ENCODE measurements at regions not wholly inside any gene's neighbourhood (a gene's known extent, or its start where the extent isn't known, plus 50 kb on each side); places are given as distances from the start of the nearest gene placed in this dataset.

DNA sequence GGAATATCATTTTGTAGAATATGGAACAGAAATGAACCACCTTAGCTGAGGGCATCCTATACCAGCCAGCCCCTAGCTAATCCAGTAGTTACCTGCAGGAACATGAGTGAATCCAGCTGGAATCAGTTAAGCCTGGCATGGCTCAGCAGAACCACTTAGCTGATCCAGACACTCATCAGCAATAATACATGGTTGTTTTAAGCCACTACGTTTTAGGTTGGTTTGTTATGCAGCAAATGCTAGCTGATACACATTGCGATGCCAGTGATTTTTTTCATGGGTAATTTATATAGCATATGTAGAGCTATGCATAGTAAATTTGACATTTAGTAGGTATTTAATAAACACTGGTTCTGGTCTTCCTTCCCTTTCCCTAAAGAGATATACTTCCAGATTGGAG is 201.9 kb upstream of the JAG1 start:
- TF ChIP-seq, protein P1, sequence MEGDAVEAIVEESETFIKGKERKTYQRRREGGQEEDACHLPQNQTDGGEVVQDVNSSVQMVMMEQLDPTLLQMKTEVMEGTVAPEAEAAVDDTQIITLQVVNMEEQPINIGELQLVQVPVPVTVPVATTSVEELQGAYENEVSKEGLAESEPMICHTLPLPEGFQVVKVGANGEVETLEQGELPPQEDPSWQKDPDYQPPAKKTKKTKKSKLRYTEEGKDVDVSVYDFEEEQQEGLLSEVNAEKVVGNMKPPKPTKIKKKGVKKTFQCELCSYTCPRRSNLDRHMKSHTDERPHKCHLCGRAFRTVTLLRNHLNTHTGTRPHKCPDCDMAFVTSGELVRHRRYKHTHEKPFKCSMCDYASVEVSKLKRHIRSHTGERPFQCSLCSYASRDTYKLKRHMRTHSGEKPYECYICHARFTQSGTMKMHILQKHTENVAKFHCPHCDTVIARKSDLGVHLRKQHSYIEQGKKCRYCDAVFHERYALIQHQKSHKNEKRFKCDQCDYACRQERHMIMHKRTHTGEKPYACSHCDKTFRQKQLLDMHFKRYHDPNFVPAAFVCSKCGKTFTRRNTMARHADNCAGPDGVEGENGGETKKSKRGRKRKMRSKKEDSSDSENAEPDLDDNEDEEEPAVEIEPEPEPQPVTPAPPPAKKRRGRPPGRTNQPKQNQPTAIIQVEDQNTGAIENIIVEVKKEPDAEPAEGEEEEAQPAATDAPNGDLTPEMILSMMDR (conservative IDR thresholded peaks at IDR 0.05; ENCODE audit: low read depth in 2 of 2) = no peak
- no peak for TF ChIP-seq ZNF331 (CRISPR knock-in tag; IDR thresholded peaks at IDR 0.05; ENCODE audit: low read depth)
- TF ChIP-seq POLR2AphosphoS5 (IDR thresholded peaks at IDR 0.05; ENCODE audit: low read depth) = no peak
- TF ChIP-seq, protein P2, sequence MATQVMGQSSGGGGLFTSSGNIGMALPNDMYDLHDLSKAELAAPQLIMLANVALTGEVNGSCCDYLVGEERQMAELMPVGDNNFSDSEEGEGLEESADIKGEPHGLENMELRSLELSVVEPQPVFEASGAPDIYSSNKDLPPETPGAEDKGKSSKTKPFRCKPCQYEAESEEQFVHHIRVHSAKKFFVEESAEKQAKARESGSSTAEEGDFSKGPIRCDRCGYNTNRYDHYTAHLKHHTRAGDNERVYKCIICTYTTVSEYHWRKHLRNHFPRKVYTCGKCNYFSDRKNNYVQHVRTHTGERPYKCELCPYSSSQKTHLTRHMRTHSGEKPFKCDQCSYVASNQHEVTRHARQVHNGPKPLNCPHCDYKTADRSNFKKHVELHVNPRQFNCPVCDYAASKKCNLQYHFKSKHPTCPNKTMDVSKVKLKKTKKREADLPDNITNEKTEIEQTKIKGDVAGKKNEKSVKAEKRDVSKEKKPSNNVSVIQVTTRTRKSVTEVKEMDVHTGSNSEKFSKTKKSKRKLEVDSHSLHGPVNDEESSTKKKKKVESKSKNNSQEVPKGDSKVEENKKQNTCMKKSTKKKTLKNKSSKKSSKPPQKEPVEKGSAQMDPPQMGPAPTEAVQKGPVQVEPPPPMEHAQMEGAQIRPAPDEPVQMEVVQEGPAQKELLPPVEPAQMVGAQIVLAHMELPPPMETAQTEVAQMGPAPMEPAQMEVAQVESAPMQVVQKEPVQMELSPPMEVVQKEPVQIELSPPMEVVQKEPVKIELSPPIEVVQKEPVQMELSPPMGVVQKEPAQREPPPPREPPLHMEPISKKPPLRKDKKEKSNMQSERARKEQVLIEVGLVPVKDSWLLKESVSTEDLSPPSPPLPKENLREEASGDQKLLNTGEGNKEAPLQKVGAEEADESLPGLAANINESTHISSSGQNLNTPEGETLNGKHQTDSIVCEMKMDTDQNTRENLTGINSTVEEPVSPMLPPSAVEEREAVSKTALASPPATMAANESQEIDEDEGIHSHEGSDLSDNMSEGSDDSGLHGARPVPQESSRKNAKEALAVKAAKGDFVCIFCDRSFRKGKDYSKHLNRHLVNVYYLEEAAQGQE (IDR thresholded peaks at IDR 0.05; ENCODE audit: unreplicated experiment) = no peak
- no peak for TF ChIP-seq EZH2phosphoT487 (IDR thresholded peaks at IDR 0.05; ENCODE audit: unreplicated experiment)
- no peak for TF ChIP-seq EZH2 (IDR thresholded peaks at IDR 0.05; ENCODE audit: low read depth, unreplicated experiment)
- TF ChIP-seq NANOG (IDR thresholded peaks at IDR 0.05; ENCODE audit: borderline replicate concordance) = no peak
- TF ChIP-seq CREB1 (CRISPR knock-in tag; IDR thresholded peaks at IDR 0.05; ENCODE audit: low read depth) = no peak
- TF ChIP-seq STAT1 (IDR thresholded peaks at IDR 0.05; ENCODE audit: unreplicated experiment) = no peak
- TF ChIP-seq JUNB (IDR thresholded peaks at IDR 0.05; ENCODE audit: unreplicated experiment) = no peak

Measured in GM23338 (cell line).